NCI-H748 (cell line): ENCODE measurements at regions not wholly inside any gene's neighbourhood (a gene's known extent, or its start where the extent isn't known, plus 50 kb on each side); places are given as distances from the start of the nearest gene placed in this dataset.
"Not testable (repeated sequence)": the region's sequence is repeated elsewhere in the genome, so short reads cannot be mapped to it uniquely, and the experiment has no call there.

Experiments used
- DNase-seq: peaks from one replicate; lab custom pipeline; 2025; ENCODE audit not compliant: unreplicated experiment; lab: John Stamatoyannopoulos, UW

- DNase-seq, result not testable (repeated sequence)
These were observed 51.8 kb upstream of the SLC39A8 start for GRCh38 chr4:102397056-102397455.

- no peak for DNase-seq
These were observed 53.7 kb upstream of the SLC39A8 start for GRCh38 chr4:102399021-102399420.

- no peak for DNase-seq
These were observed 55.6 kb upstream of the SLC39A8 start for GRCh38 chr4:102400898-102401297.

GRCh38 chr4:102402223-102402622, 56.9 kb upstream of the SLC39A8 start:
- no peak for DNase-seq

GRCh38 chr4:102403116-102403515, 57.8 kb upstream of the SLC39A8 start:
- DNase-seq, result no peak

GRCh38 chr4:102404431-102404969, 59.2 kb upstream of the SLC39A8 start:
- no peak for DNase-seq

- no peak for DNase-seq
These were observed 60.6 kb upstream of the SLC39A8 start for GRCh38 chr4:102405821-102406401.

- not testable (repeated sequence) for DNase-seq
These were observed 65.6 kb upstream of the SLC39A8 start for GRCh38 chr4:102410884-102411283.

- DNase-seq, result no peak
These were observed 66.1 kb upstream of the SLC39A8 start for GRCh38 chr4:102411408-102411807.

- DNase-seq, result no peak
These were observed 71.5 kb upstream of the SLC39A8 start for GRCh38 chr4:102416765-102417164.

- peak; percentile 6 for DNase-seq
These were observed 75.5 kb upstream of the SLC39A8 start for GRCh38 chr4:102420563-102421398.

GRCh38 chr4:102422843-102423242, 77.6 kb upstream of the SLC39A8 start:
- DNase-seq, result no peak

GRCh38 chr4:102423375-102423774, 77.8 kb upstream of the NFKB1 start:
- no peak for DNase-seq

- DNase-seq, result no peak
These were observed 73.7 kb upstream of the NFKB1 start for GRCh38 chr4:102427371-102427998.

- DNase-seq, result no peak
These were observed 73.0 kb upstream of the NFKB1 start for GRCh38 chr4:102428122-102428521.

GRCh38 chr4:102429553-102429952, 71.6 kb upstream of the NFKB1 start:
- DNase-seq, result no peak

- no peak for DNase-seq
These were observed 70.7 kb upstream of the NFKB1 start for GRCh38 chr4:102430461-102430910.

- DNase-seq, result no peak
These were observed 69.6 kb upstream of the NFKB1 start for GRCh38 chr4:102431608-102431961.

- DNase-seq, result no peak
These were observed 64.0 kb upstream of the NFKB1 start for GRCh38 chr4:102437111-102437510.

GRCh38 chr4:102438396-102439235, 62.5 kb upstream of the NFKB1 start:
- DNase-seq, result no peak

- peak; percentile 4 for DNase-seq
These were observed 61.9 kb upstream of the NFKB1 start for GRCh38 chr4:102439236-102439614.
